B cell (primary cell): ENCODE measurements at regions not wholly inside any gene's neighbourhood (a gene's known extent, or its start where the extent isn't known, plus 50 kb on each side); places are given as distances from the start of the nearest gene placed in this dataset.

Experiments used
- ATAC-seq: fragments of 200-7000 bp; cut with Tn5 transposase; one replicate; pipeline ENCODE4 v1.10.0; 2021; ENCODE audit warnings: low read depth, mild to moderate bottlenecking, moderate number of reproducible peaks, moderate library complexity
- CTCF ChIA-PET: fragments of 350-600 bp; sonication (Branson Sonifier 250); formaldehyde crosslinking; loops from one replicate; lab custom pipeline; 2021; ENCODE audit warnings: antibody characterized with exemption, inconsistent platforms; lab: Charles Lee
- POLR2A ChIA-PET: fragments of 350-600 bp; sonication (Branson Sonifier 250); formaldehyde crosslinking; loops from one replicate; lab custom pipeline; 2021; ENCODE audit warnings: antibody characterized with exemption; lab: Charles Lee
- DNase-seq: peaks from one replicate; pipeline ENCODE4 v3.0.0; 2013
- H2AFZ ChIP-seq: 2 replicates; pipeline ENCODE4 v1.6.1; 2012; ENCODE audit warnings: mild to moderate bottlenecking, low read depth, low read length; ENCODE audit not compliant: insufficient read depth, poor library complexity, severe bottlenecking
- H3K27ac ChIP-seq, 2 donors: 1 replicate in 1 of 2; 2 replicates in 1 of 2; pipeline ENCODE4 v1.5.1; 2012 to 2013; ENCODE audit warnings: low read length in 2 of 2, mild to moderate bottlenecking in 2 of 2, moderate library complexity in 1 of 2
- H3K27me3 ChIP-seq, 4 experiments: fragments of 200-600 bp in 1 of 4; sonication (generic) in 1 of 4; replicated peaks in 1 of 4; 1 replicate in 2 of 4; 2 replicates in 2 of 4; pipeline versions ENCODE4 v1.6.1 to v1.7.0; 2013 to 2016; ENCODE audit warnings: low read length in 3 of 4, mild to moderate bottlenecking in 2 of 4, mixed read lengths in 1 of 4, moderate library complexity in 1 of 4; ENCODE audit not compliant: insufficient read depth in 4 of 4, control insufficient read depth in 3 of 4; ENCODE audit errors: control extremely low read depth in 1 of 4
- H3K36me3 ChIP-seq, 2 experiments: replicated peaks in 1 of 2; 1 replicate in 1 of 2; 2 replicates in 1 of 2; pipeline versions ENCODE4 v1.6.1 to v1.7.1; 2013; ENCODE audit warnings: low read length in 1 of 2; ENCODE audit not compliant: insufficient read depth in 2 of 2, control insufficient read depth in 1 of 2; ENCODE audit errors: control extremely low read depth in 1 of 2, extremely low read depth in 1 of 2
- H3K4me1 ChIP-seq, 2 donors: fragments of 200-600 bp in 1 of 2; sonication (generic) in 1 of 2; 1 replicate in 1 of 2; 2 replicates in 1 of 2; pipeline versions ENCODE4 v1.5.1 to v1.6.1; 2013 to 2017; ENCODE audit warnings: low read length in 2 of 2; ENCODE audit not compliant: control insufficient read depth in 2 of 2, insufficient read depth in 2 of 2
- H3K4me2 ChIP-seq: replicated peaks from 2 replicates; pipeline ENCODE3; 2012; ENCODE audit warnings: mild to moderate bottlenecking, low read depth, low read length; ENCODE audit not compliant: poor library complexity, severe bottlenecking
- H3K4me3 ChIP-seq, 5 experiments: fragments of 200-600 bp in 1 of 5; sonication (generic) in 1 of 5; 1 replicate in 3 of 5; 2 replicates in 2 of 5; pipeline versions ENCODE4 v1.5.1 to v1.7.0; 2011 to 2016; ENCODE audit warnings: low read length in 4 of 5, mild to moderate bottlenecking in 4 of 5, low read depth in 2 of 5, control low read depth in 1 of 5, moderate library complexity in 1 of 5; ENCODE audit not compliant: insufficient read depth in 1 of 5; ENCODE audit errors: control extremely low read depth in 1 of 5, extremely low read depth in 1 of 5
- H3K79me2 ChIP-seq: fragments of 200-600 bp; sonication (generic); one replicate; pipeline ENCODE4 v1.6.0; 2016; ENCODE audit warnings: low read length; ENCODE audit not compliant: control insufficient read depth, insufficient read depth
- H3K9ac ChIP-seq: fragments of 200-600 bp; sonication (generic); 2 replicates; pipeline ENCODE4 v1.6.1; 2017; ENCODE audit warnings: mild to moderate bottlenecking, low read length, moderate library complexity
- H3K9me3 ChIP-seq, 3 donors: one replicate each; pipeline versions ENCODE4 v1.6.1 to v1.7.1; 2013; ENCODE audit warnings: low read length in 2 of 3; ENCODE audit not compliant: control insufficient read depth in 2 of 3, insufficient read depth in 1 of 3; ENCODE audit errors: control extremely low read depth in 1 of 3
- H4K20me1 ChIP-seq: 2 replicates; pipeline ENCODE4 v1.6.0; 2012; ENCODE audit warnings: mild to moderate bottlenecking, low read length; ENCODE audit not compliant: insufficient read depth, control insufficient read depth, poor library complexity, severe bottlenecking
- H3K27ac Mint-ChIP-seq: one replicate; pipeline ENCODE4 v1.8.0; 2021; ENCODE audit warnings: mixed read lengths
- H3K27me3 Mint-ChIP-seq: one replicate; pipeline ENCODE4 v1.8.0; 2021; ENCODE audit warnings: mixed read lengths
- H3K4me1 Mint-ChIP-seq: one replicate; pipeline ENCODE4 v1.8.0; 2021; ENCODE audit warnings: mixed read lengths
- H3K4me3 Mint-ChIP-seq: one replicate; pipeline ENCODE4 v1.8.0; 2021; ENCODE audit warnings: mixed read lengths
- H3K9me3 Mint-ChIP-seq: one replicate; pipeline ENCODE4 v1.8.0; 2022; ENCODE audit warnings: mixed read lengths; ENCODE audit not compliant: insufficient read depth
- EZH2 ChIP-seq: IDR thresholded peaks from 2 replicates; pipeline ENCODE4 v1.6.1; 2012; ENCODE audit warnings: borderline replicate concordance, low read depth, mild to moderate bottlenecking, moderate library complexity, low read length; ENCODE audit not compliant: insufficient read depth, poor library complexity, severe bottlenecking
- WGBS: methylation state at CpG from one replicate; pipeline ENCODE4 v1.1.5; 2013; ENCODE audit warnings: missing lambda C conversion rate; ENCODE audit not compliant: insufficient coverage; 5-methylcytosine and 5-hydroxymethylcytosine counted together
- intact Hi-C: fragments of 100-400 bp; cut with micrococcal nuclease; formaldehyde crosslinking; loops from one replicate; pipeline ENCODE4 v1.10.0; 2022
- TF ChIP-seq, protein P1 (sequence below): fragments of 200-600 bp; IDR thresholded peaks from one replicate; pipeline ENCODE4 v1.8.0; 2022; ENCODE audit warnings: antibody characterized with exemption, mild to moderate bottlenecking

DNA sequence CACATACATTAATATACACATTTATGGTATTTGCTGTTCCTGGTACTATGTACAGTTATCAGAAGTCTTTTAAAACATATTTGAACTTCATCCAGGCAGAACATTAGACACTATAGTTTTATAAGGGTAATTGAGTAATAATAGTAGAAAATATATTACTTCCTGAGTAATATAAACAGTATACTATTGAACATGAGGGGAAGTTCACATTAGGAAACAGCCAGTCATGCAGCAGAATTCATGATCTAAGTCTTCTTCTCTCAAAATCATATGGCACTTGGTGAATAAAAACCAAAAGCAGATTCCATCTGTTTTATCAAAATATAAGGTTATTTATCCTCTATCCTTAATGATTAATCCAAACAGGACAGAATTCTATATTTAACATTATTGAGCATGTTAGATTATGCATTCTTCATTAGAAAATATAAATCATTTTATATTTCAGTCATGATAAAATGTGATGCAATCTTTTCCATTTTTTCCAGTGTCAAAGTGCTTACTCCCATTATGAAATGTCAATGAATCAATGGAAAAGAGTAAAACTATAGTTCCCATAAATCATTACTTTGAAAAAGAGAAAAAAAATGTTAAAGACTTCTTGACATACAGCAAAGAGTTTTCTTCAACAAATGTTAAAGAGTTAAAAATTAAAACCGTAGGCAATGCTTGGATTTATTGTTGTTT lies 584.3 kb upstream of the TUSC1 start:
- ATAC-seq, result no peak
- Histone ChIP-seq H3K4me2 (no peak overlapping the region), H3K36me3 (no peaks in the 10 kb centered on the region)

More for the DNA sequence above, 584.3 kb upstream of the TUSC1 start:
- Histone ChIP-seq H4K20me1 (no peaks in the 10 kb centered on the region), H3K4me3 (no peak overlapping the region), H3K79me2 (no peaks in the 10 kb centered on the region), H2AFZ (no peak overlapping the region), H3K4me1 (no peaks in the 10 kb centered on the region), H3K9me3 (no peaks in the 10 kb centered on the region), H3K9ac (no peak overlapping the region), H3K27ac (no peak overlapping the region), H3K27me3 (no peaks in the 10 kb centered on the region)
- no peaks in the 10 kb centered on the region for H3K27me3 Mint-ChIP-seq
- no peak for DNase-seq
- no peaks in the 10 kb centered on the region for H3K4me1 Mint-ChIP-seq
- TF ChIP-seq, protein P1, sequence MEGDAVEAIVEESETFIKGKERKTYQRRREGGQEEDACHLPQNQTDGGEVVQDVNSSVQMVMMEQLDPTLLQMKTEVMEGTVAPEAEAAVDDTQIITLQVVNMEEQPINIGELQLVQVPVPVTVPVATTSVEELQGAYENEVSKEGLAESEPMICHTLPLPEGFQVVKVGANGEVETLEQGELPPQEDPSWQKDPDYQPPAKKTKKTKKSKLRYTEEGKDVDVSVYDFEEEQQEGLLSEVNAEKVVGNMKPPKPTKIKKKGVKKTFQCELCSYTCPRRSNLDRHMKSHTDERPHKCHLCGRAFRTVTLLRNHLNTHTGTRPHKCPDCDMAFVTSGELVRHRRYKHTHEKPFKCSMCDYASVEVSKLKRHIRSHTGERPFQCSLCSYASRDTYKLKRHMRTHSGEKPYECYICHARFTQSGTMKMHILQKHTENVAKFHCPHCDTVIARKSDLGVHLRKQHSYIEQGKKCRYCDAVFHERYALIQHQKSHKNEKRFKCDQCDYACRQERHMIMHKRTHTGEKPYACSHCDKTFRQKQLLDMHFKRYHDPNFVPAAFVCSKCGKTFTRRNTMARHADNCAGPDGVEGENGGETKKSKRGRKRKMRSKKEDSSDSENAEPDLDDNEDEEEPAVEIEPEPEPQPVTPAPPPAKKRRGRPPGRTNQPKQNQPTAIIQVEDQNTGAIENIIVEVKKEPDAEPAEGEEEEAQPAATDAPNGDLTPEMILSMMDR, result no peak
- TF ChIP-seq EZH2, result no peak
- POLR2A ChIA-PET, result no interaction called here
- no CpG with 5 or more reads among the region's 1 CpG for WGBS
- intact Hi-C loops, result no loop called here
- no peak overlapping the region for H3K27ac Mint-ChIP-seq
- H3K9me3 Mint-ChIP-seq, result no peaks in the 10 kb centered on the region
- H3K4me3 Mint-ChIP-seq, result no peak overlapping the region
- CTCF ChIA-PET, result no interaction called here
